SU-DHL-6 (cell line): ENCODE measurements at regions not wholly inside any gene's neighbourhood (a gene's known extent, or its start where the extent isn't known, plus 50 kb on each side); places are given as distances from the start of the nearest gene placed in this dataset.

ENCODE experiments used
- CTCF ChIP-seq: fragments of 200-600 bp; sonication (generic); IDR thresholded peaks from one replicate; pipeline ENCODE4 v1.5.1; 2017; ENCODE audit warnings: antibody characterized with exemption, mild to moderate bottlenecking, low read length, moderate library complexity; ENCODE audit not compliant: insufficient read depth, poor library complexity, severe bottlenecking
- EZH2phosphoT487 ChIP-seq: fragments of 200-600 bp; sonication (generic), shearing (Covaris generic); conservative IDR thresholded peaks from 2 replicates; pipeline ENCODE4 v1.6.1; 2018; ENCODE audit warnings: mild to moderate bottlenecking, antibody characterized with exemption, low read length, moderate library complexity, mixed read lengths

GRCh38 chr9:91033270-91033669 lies 231.7 kb downstream of the SYK start:
- no peak for TF ChIP-seq CTCF
- TF ChIP-seq EZH2phosphoT487: no peak
